ENCODE measurements at regions not wholly inside any gene's neighbourhood (a gene's known extent, or its start where the extent isn't known, plus 50 kb on each side); places are given as distances from the start of the nearest gene placed in this dataset.

DNA sequence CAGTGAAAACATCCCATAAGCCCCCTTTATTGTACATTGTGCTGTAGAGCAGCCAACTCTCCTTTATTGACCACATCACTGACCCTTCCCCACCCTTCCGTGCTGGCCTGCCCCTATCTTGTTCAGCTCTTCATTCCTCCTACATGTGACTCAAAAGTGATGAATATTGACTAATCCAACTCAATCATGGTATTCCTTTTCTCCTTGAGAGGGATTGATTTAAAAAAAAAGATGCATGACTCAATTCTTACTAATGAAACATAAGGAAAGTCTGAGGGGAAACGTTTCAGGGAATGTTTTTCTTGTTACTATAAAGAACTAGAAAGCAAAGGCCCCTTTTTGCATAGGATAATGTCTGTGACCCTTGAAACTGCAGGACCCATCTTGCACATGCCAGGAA, 125.2 kb upstream of the SOX9 start:
- TF ChIP-seq EZH2 (IDR thresholded peaks at IDR 0.05) (no peak), FOXP2 (optimal IDR thresholded peaks at IDR 0.05; ENCODE audit: control extremely low read depth, extremely low read length, insufficient read depth) (no peak)
